Upper lobe of left lung (tissue), 4 donors: ENCODE measurements at regions not wholly inside any gene's neighbourhood (a gene's known extent, or its start where the extent isn't known, plus 50 kb on each side); places are given as distances from the start of the nearest gene placed in this dataset.

ENCODE experiments used
- EP300 ChIP-seq, 4 donors: sonication (generic); formaldehyde crosslinking; IDR thresholded peaks; one replicate each; pipeline ENCODE4 v1.5.1; 2017; ENCODE audit warnings: antibody characterized with exemption in 4 of 4, control low read depth in 2 of 4
- POLR2A ChIP-seq, 4 donors: fragments of 450-650 bp; IDR thresholded peaks; one replicate each; pipeline ENCODE4 v1.5.1; 2016 to 2017; ENCODE audit warnings: antibody characterized with exemption in 4 of 4, mild to moderate bottlenecking in 2 of 4
- POLR2AphosphoS5 ChIP-seq, 2 donors: sonication (generic); formaldehyde crosslinking; IDR thresholded peaks; one replicate each; pipeline ENCODE4 v1.5.1; 2017; ENCODE audit warnings: antibody characterized with exemption in 2 of 2
- TF ChIP-seq, protein P1 (sequence below), 6 experiments: fragments of 450-650 bp in 4 of 6; fragments of 200-600 bp in 2 of 6; sonication (generic) in 2 of 6; IDR thresholded peaks; one replicate each; pipeline ENCODE4 v1.5.1; 2016 to 2019; ENCODE audit warnings: antibody characterized with exemption in 6 of 6

- TF ChIP-seq, protein P1, sequence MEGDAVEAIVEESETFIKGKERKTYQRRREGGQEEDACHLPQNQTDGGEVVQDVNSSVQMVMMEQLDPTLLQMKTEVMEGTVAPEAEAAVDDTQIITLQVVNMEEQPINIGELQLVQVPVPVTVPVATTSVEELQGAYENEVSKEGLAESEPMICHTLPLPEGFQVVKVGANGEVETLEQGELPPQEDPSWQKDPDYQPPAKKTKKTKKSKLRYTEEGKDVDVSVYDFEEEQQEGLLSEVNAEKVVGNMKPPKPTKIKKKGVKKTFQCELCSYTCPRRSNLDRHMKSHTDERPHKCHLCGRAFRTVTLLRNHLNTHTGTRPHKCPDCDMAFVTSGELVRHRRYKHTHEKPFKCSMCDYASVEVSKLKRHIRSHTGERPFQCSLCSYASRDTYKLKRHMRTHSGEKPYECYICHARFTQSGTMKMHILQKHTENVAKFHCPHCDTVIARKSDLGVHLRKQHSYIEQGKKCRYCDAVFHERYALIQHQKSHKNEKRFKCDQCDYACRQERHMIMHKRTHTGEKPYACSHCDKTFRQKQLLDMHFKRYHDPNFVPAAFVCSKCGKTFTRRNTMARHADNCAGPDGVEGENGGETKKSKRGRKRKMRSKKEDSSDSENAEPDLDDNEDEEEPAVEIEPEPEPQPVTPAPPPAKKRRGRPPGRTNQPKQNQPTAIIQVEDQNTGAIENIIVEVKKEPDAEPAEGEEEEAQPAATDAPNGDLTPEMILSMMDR (IDR thresholded peaks at IDR 0.05) = no peak
- no peak for TF ChIP-seq POLR2AphosphoS5 (IDR thresholded peaks at IDR 0.05)
- no peak for TF ChIP-seq EP300 (IDR thresholded peaks at IDR 0.05)
- TF ChIP-seq POLR2A (IDR thresholded peaks at IDR 0.05) = no peak
Observed at GRCh38 chr7:94169682-94170081, 165.5 kb upstream of the BET1 start.
